Hepatocyte (in vitro differentiated cells): ENCODE measurements at regions not wholly inside any gene's neighbourhood (a gene's known extent, or its start where the extent isn't known, plus 50 kb on each side); places are given as distances from the start of the nearest gene placed in this dataset.

ENCODE experiments used
- DNase-seq: peaks from one replicate; pipeline ENCODE4 v3.0.0-alpha.2; 2016; ENCODE audit warnings: low spot score
- H2AFZ ChIP-seq: fragments of 200-600 bp; sonication (generic); 2 replicates; pipeline ENCODE4 v1.6.0; 2016; ENCODE audit warnings: antibody characterized with exemption, mild to moderate bottlenecking
- H3K27ac ChIP-seq: fragments of 200-600 bp; sonication (generic); 2 replicates; pipeline ENCODE4 v1.5.1; 2016; ENCODE audit warnings: mild to moderate bottlenecking
- H3K27me3 ChIP-seq: fragments of 200-600 bp; sonication (generic); 2 replicates; pipeline ENCODE4 v1.6.1; 2016
- H3K36me3 ChIP-seq: fragments of 200-600 bp; sonication (generic); replicated peaks from 2 replicates; pipeline ENCODE4 v1.5.1; 2016; ENCODE audit warnings: low read depth; ENCODE audit not compliant: insufficient read depth
- H3K4me1 ChIP-seq: fragments of 200-600 bp; sonication (generic); 2 replicates; pipeline ENCODE4 v1.5.1; 2016; ENCODE audit warnings: mild to moderate bottlenecking, moderate library complexity; ENCODE audit not compliant: insufficient read depth
- H3K4me2 ChIP-seq: fragments of 200-600 bp; sonication (generic); 2 replicates; pipeline ENCODE4 v1.6.0; 2016
- H3K4me3 ChIP-seq: fragments of 200-600 bp; sonication (generic); 2 replicates; pipeline ENCODE4 v1.5.1; 2016; ENCODE audit warnings: mild to moderate bottlenecking
- H3K79me2 ChIP-seq: fragments of 200-600 bp; sonication (generic); 2 replicates; pipeline ENCODE4 v1.6.0; 2017; ENCODE audit warnings: mild to moderate bottlenecking
- H3K9me2 ChIP-seq: fragments of 200-600 bp; sonication (generic); replicated peaks from 2 replicates; pipeline ENCODE4 v1.6.0; 2017; ENCODE audit warnings: mild to moderate bottlenecking; ENCODE audit not compliant: insufficient read depth
- H3K9me3 ChIP-seq: fragments of 200-600 bp; sonication (generic); 2 replicates; pipeline ENCODE4 v1.5.1; 2016; ENCODE audit warnings: low read depth, mild to moderate bottlenecking
- H4K20me1 ChIP-seq: fragments of 200-600 bp; sonication (generic); 2 replicates; pipeline ENCODE4 v1.6.0; 2016; ENCODE audit warnings: mild to moderate bottlenecking; ENCODE audit not compliant: insufficient read depth, poor library complexity, severe bottlenecking
- EZH2 ChIP-seq: fragments of 200-600 bp; sonication (generic); IDR thresholded peaks from 2 replicates; pipeline ENCODE4 v1.6.1; 2016; ENCODE audit warnings: antibody characterized with exemption, mild to moderate bottlenecking, borderline replicate concordance
- EZH2phosphoT487 ChIP-seq: fragments of 200-600 bp; sonication (generic); IDR thresholded peaks from one replicate; pipeline ENCODE4 v1.6.1; 2018; ENCODE audit warnings: antibody characterized with exemption, mild to moderate bottlenecking, low read depth, moderate library complexity; ENCODE audit not compliant: unreplicated experiment, severe bottlenecking
- WGBS: methylation state at CpG from one replicate; pipeline ENCODE4 v1.1.6; 2016; ENCODE audit warnings: low lambda C conversion rate; ENCODE audit errors: missing lambda C conversion rate; 5-methylcytosine and 5-hydroxymethylcytosine counted together
- TF ChIP-seq, protein P1 (sequence below): fragments of 200-600 bp; sonication (generic); IDR thresholded peaks from 2 replicates; pipeline ENCODE4 v1.5.1; 2016; ENCODE audit warnings: antibody characterized with exemption, mild to moderate bottlenecking; ENCODE audit not compliant: poor library complexity

DNA sequence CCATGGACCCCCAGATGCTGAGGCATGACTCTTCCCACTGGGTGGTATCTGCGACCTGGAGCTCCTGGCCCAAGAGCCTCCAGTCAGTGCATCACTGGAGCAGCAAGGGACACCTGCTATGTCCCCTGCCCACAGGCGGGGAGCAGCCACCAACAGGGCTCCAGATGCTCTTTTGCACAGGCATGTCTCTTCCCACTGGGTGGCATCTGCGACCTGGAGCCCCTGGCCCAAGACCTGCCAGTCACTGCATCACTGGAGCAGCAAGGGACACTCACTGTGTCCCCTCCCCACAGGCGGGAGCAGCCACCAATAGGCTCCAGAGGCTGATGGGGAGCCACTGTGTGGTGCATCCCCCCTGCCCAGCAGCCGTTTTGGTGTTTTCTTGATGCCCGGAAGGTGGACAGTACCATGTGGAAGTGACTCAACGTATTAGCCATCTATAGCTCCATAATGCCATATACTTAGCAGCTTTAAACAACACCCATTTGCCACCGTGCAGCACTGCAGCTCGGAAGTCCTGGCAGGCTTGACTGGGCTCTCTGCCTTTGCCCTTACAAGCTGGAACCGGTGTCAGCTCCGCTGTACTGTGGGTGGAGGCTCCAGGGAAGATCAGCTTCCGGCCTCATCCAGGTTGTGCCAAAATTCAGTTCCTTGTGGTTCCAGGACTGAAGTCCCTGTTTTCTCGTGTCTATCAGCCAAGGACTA, 124.9 kb upstream of the CST7 start:
- TF ChIP-seq EZH2 (no peak), EZH2phosphoT487 (no peak)
- TF ChIP-seq, protein P1, sequence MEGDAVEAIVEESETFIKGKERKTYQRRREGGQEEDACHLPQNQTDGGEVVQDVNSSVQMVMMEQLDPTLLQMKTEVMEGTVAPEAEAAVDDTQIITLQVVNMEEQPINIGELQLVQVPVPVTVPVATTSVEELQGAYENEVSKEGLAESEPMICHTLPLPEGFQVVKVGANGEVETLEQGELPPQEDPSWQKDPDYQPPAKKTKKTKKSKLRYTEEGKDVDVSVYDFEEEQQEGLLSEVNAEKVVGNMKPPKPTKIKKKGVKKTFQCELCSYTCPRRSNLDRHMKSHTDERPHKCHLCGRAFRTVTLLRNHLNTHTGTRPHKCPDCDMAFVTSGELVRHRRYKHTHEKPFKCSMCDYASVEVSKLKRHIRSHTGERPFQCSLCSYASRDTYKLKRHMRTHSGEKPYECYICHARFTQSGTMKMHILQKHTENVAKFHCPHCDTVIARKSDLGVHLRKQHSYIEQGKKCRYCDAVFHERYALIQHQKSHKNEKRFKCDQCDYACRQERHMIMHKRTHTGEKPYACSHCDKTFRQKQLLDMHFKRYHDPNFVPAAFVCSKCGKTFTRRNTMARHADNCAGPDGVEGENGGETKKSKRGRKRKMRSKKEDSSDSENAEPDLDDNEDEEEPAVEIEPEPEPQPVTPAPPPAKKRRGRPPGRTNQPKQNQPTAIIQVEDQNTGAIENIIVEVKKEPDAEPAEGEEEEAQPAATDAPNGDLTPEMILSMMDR = no peak
- H3K4me2 ChIP-seq = no peak overlapping the region
- no peaks in the 10 kb centered on the region for H3K27me3 ChIP-seq
- no peak overlapping the region for H3K4me3 ChIP-seq
- no peak for DNase-seq
- H3K9me3 ChIP-seq = no peaks in the 10 kb centered on the region
- no peak overlapping the region for H2AFZ ChIP-seq
- H3K27ac ChIP-seq = no peak overlapping the region
- WGBS = 85% methylated on average over 13 of the region's 13 CpGs
- H3K9me2 ChIP-seq = no peaks in the 10 kb centered on the region
- no peaks in the 10 kb centered on the region for H3K36me3 ChIP-seq
- H3K4me1 ChIP-seq = no peaks in the 10 kb centered on the region
- no peaks in the 10 kb centered on the region for H3K79me2 ChIP-seq
- no peaks in the 10 kb centered on the region for H4K20me1 ChIP-seq

DNA sequence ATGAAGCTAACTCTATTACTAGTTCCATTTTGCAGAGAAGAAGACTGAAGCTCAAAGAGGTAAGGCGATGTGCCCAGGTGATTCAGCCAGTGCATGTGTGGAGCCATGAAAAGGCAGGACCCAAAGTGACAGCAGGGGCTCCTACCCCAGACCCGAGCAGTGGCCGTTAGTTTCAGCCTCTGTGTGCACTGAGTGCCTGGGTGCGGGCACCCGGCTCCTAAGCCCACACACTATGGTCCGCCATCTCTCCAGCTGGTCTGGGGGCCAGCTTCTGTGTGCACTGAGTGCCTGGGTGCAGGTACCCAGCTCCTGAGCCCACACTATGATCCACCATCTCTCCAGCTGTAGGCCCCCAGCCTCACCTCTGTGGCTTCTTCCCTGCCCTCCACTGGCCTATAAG, 123.5 kb upstream of the CST7 start:
- H4K20me1 ChIP-seq = no peaks in the 10 kb centered on the region
- no peak for DNase-seq
- no peaks in the 10 kb centered on the region for H3K36me3 ChIP-seq
- H3K9me3 ChIP-seq = no peaks in the 10 kb centered on the region
- no peaks in the 10 kb centered on the region for H3K79me2 ChIP-seq
- no peaks in the 10 kb centered on the region for H3K9me2 ChIP-seq
- H2AFZ ChIP-seq = no peak overlapping the region
- no peak overlapping the region for H3K4me2 ChIP-seq
- H3K27me3 ChIP-seq = no peaks in the 10 kb centered on the region
- H3K27ac ChIP-seq = no peak overlapping the region
- no peak overlapping the region for H3K4me3 ChIP-seq
- WGBS = 92% methylated on average over 6 of the region's 6 CpGs
- TF ChIP-seq EZH2 (no peak), EZH2phosphoT487 (no peak)
- TF ChIP-seq, protein P1 = no peak
- no peaks in the 10 kb centered on the region for H3K4me1 ChIP-seq

DNA sequence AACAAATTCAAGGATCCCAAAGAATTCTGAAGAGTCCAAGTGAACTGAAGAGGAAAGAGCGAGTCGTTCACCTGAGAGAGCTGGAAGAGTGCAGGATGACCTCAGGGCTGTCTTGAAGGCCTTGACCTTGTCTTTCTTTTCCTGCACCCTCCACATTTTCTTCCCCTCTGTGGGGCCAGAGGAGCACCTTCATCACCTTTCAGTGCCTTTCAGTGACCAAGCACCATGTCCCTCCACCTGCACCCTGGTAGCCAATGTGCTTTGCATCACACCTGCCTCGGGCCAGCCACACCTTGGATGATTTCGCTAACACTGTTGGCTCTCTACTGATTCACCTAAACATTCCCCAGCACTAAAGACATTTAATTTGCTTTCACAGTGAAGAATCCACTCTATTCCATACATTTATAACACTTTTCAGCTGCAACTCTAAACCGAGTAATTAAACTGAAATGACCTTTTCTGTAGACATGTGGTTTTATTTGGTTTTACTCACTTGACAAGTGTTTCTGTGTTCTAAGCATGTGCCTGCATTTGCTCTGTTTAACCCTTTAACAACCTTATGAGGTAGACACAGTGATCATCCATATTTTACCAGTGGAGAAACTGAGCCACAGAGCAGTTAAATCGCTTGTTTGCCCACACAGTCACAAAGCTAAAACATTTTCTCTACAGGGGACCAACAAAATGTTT, 121.3 kb upstream of the CST7 start:
- no peak overlapping the region for H3K4me3 ChIP-seq
- no peaks in the 10 kb centered on the region for H3K27me3 ChIP-seq
- no peak for DNase-seq
- no peaks in the 10 kb centered on the region for H4K20me1 ChIP-seq
- no peak overlapping the region for H3K27ac ChIP-seq
- no peaks in the 10 kb centered on the region for H3K79me2 ChIP-seq
- H3K36me3 ChIP-seq = no peaks in the 10 kb centered on the region
- no peaks in the 10 kb centered on the region for H3K9me3 ChIP-seq
- TF ChIP-seq, protein P1 = no peak
- TF ChIP-seq EZH2 (no peak), EZH2phosphoT487 (no peak)
- no peak overlapping the region for H3K4me2 ChIP-seq
- H3K9me2 ChIP-seq = no peaks in the 10 kb centered on the region
- H2AFZ ChIP-seq = no peak overlapping the region
- WGBS = 87% methylated on average over 6 of the region's 6 CpGs
- no peaks in the 10 kb centered on the region for H3K4me1 ChIP-seq
